Breast epithelium (tissue), 3 donors: ENCODE measurements at regions not wholly inside any gene's neighbourhood (a gene's known extent, or its start where the extent isn't known, plus 50 kb on each side); places are given as distances from the start of the nearest gene placed in this dataset.

ENCODE experiments used
- POLR2A ChIP-seq: fragments of 450-650 bp; IDR thresholded peaks from one replicate; pipeline ENCODE4 v1.6.1; 2016; ENCODE audit warnings: antibody characterized with exemption, mild to moderate bottlenecking, moderate library complexity
- TF ChIP-seq, protein P1 (sequence below), 3 donors: fragments of 450-650 bp; IDR thresholded peaks; one replicate each; pipeline ENCODE4 v1.5.1; 2016 to 2017; ENCODE audit warnings: antibody characterized with exemption in 3 of 3, mild to moderate bottlenecking in 3 of 3, moderate library complexity in 3 of 3

DNA sequence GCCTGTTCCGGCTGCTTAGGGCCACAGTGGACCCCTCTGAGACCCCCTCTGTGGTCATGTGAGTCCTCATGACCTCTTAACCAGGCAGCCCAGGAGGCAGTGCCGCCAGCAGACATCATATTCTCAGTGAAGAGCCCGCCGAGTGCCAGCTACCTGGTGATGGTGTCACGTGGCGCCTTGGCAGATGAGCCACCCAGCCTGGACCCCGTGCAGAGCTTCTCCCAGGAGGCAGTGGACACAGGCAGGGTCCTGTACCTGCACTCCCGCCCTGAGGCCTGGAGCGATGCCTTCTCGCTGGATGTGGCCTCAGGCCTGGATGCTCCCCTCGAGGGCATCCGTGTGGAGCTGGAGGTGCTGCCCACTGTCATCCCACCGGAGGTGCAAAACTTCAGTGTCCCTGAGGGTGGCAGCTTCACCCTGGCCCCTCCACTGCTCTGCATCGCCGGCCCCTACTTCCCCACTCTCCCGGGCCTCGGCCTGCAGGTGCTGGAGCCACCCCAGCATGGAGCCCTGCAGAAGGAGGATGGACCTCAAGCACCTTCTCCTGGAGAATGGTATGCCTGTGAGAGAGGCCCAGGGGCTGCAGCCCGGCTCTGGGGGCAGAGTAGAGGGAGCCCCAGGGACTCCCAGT is 176.1 kb downstream of the TBC1D2B start:
- TF ChIP-seq, protein P1, sequence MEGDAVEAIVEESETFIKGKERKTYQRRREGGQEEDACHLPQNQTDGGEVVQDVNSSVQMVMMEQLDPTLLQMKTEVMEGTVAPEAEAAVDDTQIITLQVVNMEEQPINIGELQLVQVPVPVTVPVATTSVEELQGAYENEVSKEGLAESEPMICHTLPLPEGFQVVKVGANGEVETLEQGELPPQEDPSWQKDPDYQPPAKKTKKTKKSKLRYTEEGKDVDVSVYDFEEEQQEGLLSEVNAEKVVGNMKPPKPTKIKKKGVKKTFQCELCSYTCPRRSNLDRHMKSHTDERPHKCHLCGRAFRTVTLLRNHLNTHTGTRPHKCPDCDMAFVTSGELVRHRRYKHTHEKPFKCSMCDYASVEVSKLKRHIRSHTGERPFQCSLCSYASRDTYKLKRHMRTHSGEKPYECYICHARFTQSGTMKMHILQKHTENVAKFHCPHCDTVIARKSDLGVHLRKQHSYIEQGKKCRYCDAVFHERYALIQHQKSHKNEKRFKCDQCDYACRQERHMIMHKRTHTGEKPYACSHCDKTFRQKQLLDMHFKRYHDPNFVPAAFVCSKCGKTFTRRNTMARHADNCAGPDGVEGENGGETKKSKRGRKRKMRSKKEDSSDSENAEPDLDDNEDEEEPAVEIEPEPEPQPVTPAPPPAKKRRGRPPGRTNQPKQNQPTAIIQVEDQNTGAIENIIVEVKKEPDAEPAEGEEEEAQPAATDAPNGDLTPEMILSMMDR (IDR thresholded peaks at IDR 0.05), result no peak
- no peak for TF ChIP-seq POLR2A
